HL-60/S4 treated with phorbol 12-myristate 13-acetate at 8.2 ng/mL for 4 days and 3 days (cell line): ENCODE measurements at regions not wholly inside any gene's neighbourhood (a gene's known extent, or its start where the extent isn't known, plus 50 kb on each side); places are given as distances from the start of the nearest gene placed in this dataset.

Source experiments
- in situ Hi-C: fragments of 300-500 bp; cut with MboI; formaldehyde crosslinking; loops from 2 replicates; pipeline ENCODE4 v1.15.0; 2022; ENCODE audit warnings: low sequenced_read_pairs

GRCh38 chr12:111310076-111310870, 58.6 kb downstream of the PHETA1 start:
- in situ Hi-C loops, result no loop called here

- in situ Hi-C loops, result loop anchor here (10.0 kb wide), 1 partner anchor 375 kb away; no protein-coding TSS in a partner anchor
These were observed 59.3 kb downstream of the PHETA1 start for GRCh38 chr12:111309584-111309983.

GRCh38 chr12:111308473-111308872, 60.4 kb downstream of the PHETA1 start:
- in situ Hi-C loops, result loop anchor here (10.0 kb wide), 1 partner anchor 374 kb away; no protein-coding TSS in a partner anchor

GRCh38 chr12:111304642-111305071, 64.2 kb downstream of the PHETA1 start:
- in situ Hi-C loops, result loop anchor here (10.0 kb wide), 1 partner anchor 370 kb away; no protein-coding TSS in a partner anchor

- in situ Hi-C loops, result loop anchor here (10.0 kb wide), 1 partner anchor 369 kb away; no protein-coding TSS in a partner anchor
These were observed 65.4 kb downstream of the PHETA1 start for GRCh38 chr12:111303531-111303930.

- in situ Hi-C loops, result loop anchor here (10.0 kb wide), 1 partner anchor 274 kb away; no protein-coding TSS in a partner anchor
These were observed 70.1 kb downstream of the PHETA1 start for GRCh38 chr12:111298582-111299436.

GRCh38 chr12:111297703-111298426, 71.0 kb downstream of the PHETA1 start:
- in situ Hi-C loops, result loop anchor here (10.0 kb wide), 1 partner anchor 273 kb away; no protein-coding TSS in a partner anchor

GRCh38 chr12:111296906-111297463, 71.9 kb downstream of the PHETA1 start:
- in situ Hi-C loops, result loop anchor here (10.0 kb wide), 1 partner anchor 272 kb away; no protein-coding TSS in a partner anchor

- in situ Hi-C loops, result loop anchor here (10.0 kb wide), 1 partner anchor 270 kb away; no protein-coding TSS in a partner anchor
These were observed 73.7 kb downstream of the PHETA1 start for GRCh38 chr12:111295176-111295575.

- in situ Hi-C loops, result loop anchor here (10.0 kb wide), 1 partner anchor 269 kb away; no protein-coding TSS in a partner anchor
These were observed 75.5 kb downstream of the PHETA1 start for GRCh38 chr12:111293266-111294009.

- in situ Hi-C loops, result loop anchor here (10.0 kb wide), 1 partner anchor 267 kb away; no protein-coding TSS in a partner anchor
These were observed 77.5 kb downstream of the PHETA1 start for GRCh38 chr12:111291357-111291756.

GRCh38 chr12:111288771-111289170, 80.1 kb downstream of the PHETA1 start:
- in situ Hi-C loops, result no loop called here

- in situ Hi-C loops, result no loop called here
These were observed 81.6 kb downstream of the PHETA1 start for GRCh38 chr12:111287125-111287900.

- in situ Hi-C loops, result no loop called here
These were observed 83.7 kb downstream of the PHETA1 start for GRCh38 chr12:111285200-111285599.

GRCh38 chr12:111284709-111285108, 84.2 kb downstream of the PHETA1 start:
- in situ Hi-C loops, result no loop called here

- in situ Hi-C loops, result no loop called here
These were observed 84.9 kb downstream of the PHETA1 start for GRCh38 chr12:111283966-111284365.

GRCh38 chr12:111283521-111283920, 85.4 kb downstream of the PHETA1 start:
- in situ Hi-C loops, result no loop called here

GRCh38 chr12:111277570-111277969, 91.3 kb downstream of the PHETA1 start:
- in situ Hi-C loops, result no loop called here

- in situ Hi-C loops, result no loop called here
These were observed 92.7 kb downstream of the PHETA1 start for GRCh38 chr12:111276146-111276545.
